Limb (tissue), 2 donors: ENCODE measurements at regions not wholly inside any gene's neighbourhood (a gene's known extent, or its start where the extent isn't known, plus 50 kb on each side); places are given as distances from the start of the nearest gene placed in this dataset.

ENCODE experiments used
- DNase-seq, 2 donors: peaks; one replicate each; pipeline ENCODE4 v3.0.0-alpha.2; 2016; ENCODE audit errors: extremely low spot score in 2 of 2

- no peak for DNase-seq
These were observed 307.7 kb downstream of the ARPP21 start for GRCh38 chr3:35946854-35947515.

GRCh38 chr3:35950021-35950420, 310.7 kb downstream of the ARPP21 start:
- no peak for DNase-seq

- DNase-seq = peak in 1 of 2 donors; percentile 5
These were observed 315.1 kb downstream of the ARPP21 start for GRCh38 chr3:35954413-35954812.

GRCh38 chr3:35965908-35966307, 326.6 kb downstream of the ARPP21 start:
- DNase-seq = peak in 1 of 2 donors; percentile 69

- DNase-seq = no peak
These were observed 327.5 kb downstream of the ARPP21 start for GRCh38 chr3:35966629-35967464.

GRCh38 chr3:35968043-35968622, 328.8 kb downstream of the ARPP21 start:
- DNase-seq = no peak

- no peak for DNase-seq
These were observed 330.1 kb downstream of the ARPP21 start for GRCh38 chr3:35969406-35969805.

GRCh38 chr3:35970793-35971192, 331.5 kb downstream of the ARPP21 start:
- DNase-seq = no peak

GRCh38 chr3:35971686-35972085, 332.4 kb downstream of the ARPP21 start:
- no peak for DNase-seq

- DNase-seq = no peak
These were observed 335.5 kb downstream of the ARPP21 start for GRCh38 chr3:35974872-35975271.

GRCh38 chr3:35986161-35986560, 346.8 kb downstream of the ARPP21 start:
- no peak for DNase-seq

GRCh38 chr3:35987386-35987785, 348.1 kb downstream of the ARPP21 start:
- no peak for DNase-seq

- DNase-seq = no peak
These were observed 352.7 kb downstream of the ARPP21 start for GRCh38 chr3:35992041-35992440.

- no peak for DNase-seq
These were observed 368.5 kb upstream of the STAC start for GRCh38 chr3:36011791-36012190.

- no peak for DNase-seq
These were observed 366.9 kb upstream of the STAC start for GRCh38 chr3:36013425-36013824.

GRCh38 chr3:36025232-36025631, 355.1 kb upstream of the STAC start:
- DNase-seq = no peak

GRCh38 chr3:36032180-36033047, 347.9 kb upstream of the STAC start:
- no peak for DNase-seq

- DNase-seq = no peak
These were observed 321.8 kb upstream of the STAC start for GRCh38 chr3:36058404-36059030.

GRCh38 chr3:36060950-36061349, 319.4 kb upstream of the STAC start:
- DNase-seq = no peak

- no peak for DNase-seq
These were observed 316.3 kb upstream of the STAC start for GRCh38 chr3:36063992-36064391.

GRCh38 chr3:36065321-36065720, 315.0 kb upstream of the STAC start:
- DNase-seq = no peak
